ENCODE measurements at regions not wholly inside any gene's neighbourhood (a gene's known extent, or its start where the extent isn't known, plus 50 kb on each side); places are given as distances from the start of the nearest gene placed in this dataset.

DNA sequence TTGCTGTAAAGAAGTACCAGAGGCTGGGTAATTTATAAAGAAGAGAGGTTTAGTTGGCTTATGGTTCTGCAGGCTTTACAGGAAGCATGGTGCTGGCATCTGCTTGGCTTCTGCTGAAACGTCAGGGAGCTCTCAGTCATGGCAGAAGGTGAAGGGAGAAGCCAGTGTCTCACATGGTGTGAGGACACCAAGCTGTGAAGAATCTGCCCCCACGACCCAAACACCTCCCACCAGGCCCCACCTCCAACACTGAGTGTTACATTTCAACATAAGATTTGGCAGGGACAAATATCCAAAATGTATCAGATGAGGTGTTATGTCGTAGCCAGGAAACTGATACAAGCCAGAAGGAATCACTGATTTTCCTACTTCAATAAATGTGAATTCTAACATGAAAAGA lies 136.5 kb downstream of the CYSLTR2 start:
- Histone ChIP-seq H3K36me3 (ENCODE audit: control insufficient read depth, insufficient read depth, low read length) (no peaks in the 10 kb centered on the region), H3K4me3 (ENCODE audit: low read depth, low read length) (no peak overlapping the region), H3K27ac (ENCODE audit: insufficient read depth, low read length, poor library complexity, severe bottlenecking) (no peak overlapping the region), H3K27me3 (ENCODE audit: control insufficient read depth, insufficient read depth, low read length) (no peaks in the 10 kb centered on the region), H3K4me1 (ENCODE audit: control insufficient read depth, insufficient read depth, low read length, poor library complexity, severe bottlenecking) (no peaks in the 10 kb centered on the region), H3K9me3 (ENCODE audit: control insufficient read depth in 2 of 2, low read length in 2 of 2) (no peaks in the 10 kb centered on the region)
- Mint-ChIP-seq H3K27me3 (no peaks in the 10 kb centered on the region), H3K27ac (no peak overlapping the region), H3K9me3 (peaks cover 0 to 3% (median 0%) of the 10 kb centered on the region in 7 donors), H3K4me1 (no peaks in the 10 kb centered on the region), H3K36me3 (peaks cover 4% of the 10 kb centered on the region), H3K4me3 (no peak overlapping the region)
- DNase-seq (no peak), ATAC-seq (ENCODE audit: low read depth in 2 of 2) (no peak)

DNA sequence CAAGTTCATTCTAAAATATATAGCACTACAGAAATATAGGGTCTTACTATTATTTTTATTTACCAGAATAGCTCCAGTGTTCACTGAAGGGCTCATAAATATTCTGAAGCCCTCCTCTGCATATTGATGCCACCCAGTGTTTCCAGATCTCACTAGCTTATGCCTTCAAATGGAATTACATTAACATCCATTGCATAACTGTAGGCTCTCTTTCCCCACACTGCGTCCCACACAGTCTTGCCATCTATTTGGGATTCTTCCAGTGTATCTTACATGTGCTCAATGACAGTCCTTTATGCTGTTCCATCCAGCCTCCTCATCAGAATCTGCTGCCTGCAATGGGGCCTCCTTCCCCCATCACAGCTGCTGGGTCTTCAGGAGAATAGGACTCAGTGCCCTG lies 137.2 kb downstream of the CYSLTR2 start:
- H3K9me3 ChIP-seq (ENCODE audit: control insufficient read depth in 2 of 2, low read length in 2 of 2), result no peaks in the 10 kb centered on the region
- Mint-ChIP-seq H3K27me3 (no peaks in the 10 kb centered on the region), H3K4me3 (no peak overlapping the region), H3K27ac (no peak overlapping the region), H3K36me3 (peaks cover 4% of the 10 kb centered on the region), H3K4me1 (no peaks in the 10 kb centered on the region), H3K9me3 (peaks cover 0 to 3% (median 0%) of the 10 kb centered on the region in 7 donors)
- H3K4me1 ChIP-seq (ENCODE audit: control insufficient read depth, insufficient read depth, low read length, poor library complexity, severe bottlenecking), result no peaks in the 10 kb centered on the region
- H3K36me3 ChIP-seq (ENCODE audit: control insufficient read depth, insufficient read depth, low read length), result no peaks in the 10 kb centered on the region
- no peak for DNase-seq
- H3K27me3 ChIP-seq (ENCODE audit: control insufficient read depth, insufficient read depth, low read length), result no peaks in the 10 kb centered on the region
- H3K27ac ChIP-seq (ENCODE audit: insufficient read depth, low read length, poor library complexity, severe bottlenecking), result no peak overlapping the region
- no peak for ATAC-seq (ENCODE audit: low read depth in 2 of 2)
- H3K4me3 ChIP-seq (ENCODE audit: low read depth, low read length), result no peak overlapping the region

DNA sequence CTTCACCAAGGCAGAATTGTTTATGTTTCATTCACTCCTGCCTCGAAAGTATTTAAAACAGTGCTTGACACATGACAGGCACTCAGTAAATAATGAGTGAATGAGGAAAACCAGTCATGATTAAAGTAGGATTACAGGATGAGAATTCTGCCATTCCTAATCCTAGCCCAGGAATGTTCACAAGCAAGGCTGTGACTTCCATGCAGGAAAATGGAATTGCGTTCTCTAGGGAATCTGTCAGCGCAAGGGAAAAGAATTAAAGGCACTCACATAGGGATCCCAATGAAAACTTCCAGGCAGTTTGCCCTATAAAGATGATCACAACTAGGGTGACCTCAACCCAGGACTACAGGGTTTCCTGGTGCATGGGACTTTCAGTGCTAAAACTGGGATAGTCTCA lies 143.4 kb downstream of the CYSLTR2 start:
- Histone ChIP-seq H3K4me3 (ENCODE audit: low read depth, low read length) (no peak overlapping the region), H3K36me3 (ENCODE audit: control insufficient read depth, insufficient read depth, low read length) (no peaks in the 10 kb centered on the region), H3K4me1 (ENCODE audit: control insufficient read depth, insufficient read depth, low read length, poor library complexity, severe bottlenecking) (no peaks in the 10 kb centered on the region), H3K27me3 (ENCODE audit: control insufficient read depth, insufficient read depth, low read length) (no peaks in the 10 kb centered on the region), H3K9me3 (ENCODE audit: control insufficient read depth in 2 of 2, low read length in 2 of 2) (no peaks in the 10 kb centered on the region), H3K27ac (ENCODE audit: insufficient read depth, low read length, poor library complexity, severe bottlenecking) (no peak overlapping the region)
- H3K27me3 Mint-ChIP-seq, result no peaks in the 10 kb centered on the region
- no peaks in the 10 kb centered on the region for H3K36me3 Mint-ChIP-seq
- peaks cover 0 to 2% (median 0%) of the 10 kb centered on the region in 7 donors for H3K9me3 Mint-ChIP-seq
- peaks cover 0 to 8% (median 3%) of the 10 kb centered on the region in 4 donors for H3K4me1 Mint-ChIP-seq
- ATAC-seq (ENCODE audit: low read depth in 2 of 2) (no peak), DNase-seq (no peak)
- H3K27ac Mint-ChIP-seq, result no peak overlapping the region
- no peak overlapping the region for H3K4me3 Mint-ChIP-seq

DNA sequence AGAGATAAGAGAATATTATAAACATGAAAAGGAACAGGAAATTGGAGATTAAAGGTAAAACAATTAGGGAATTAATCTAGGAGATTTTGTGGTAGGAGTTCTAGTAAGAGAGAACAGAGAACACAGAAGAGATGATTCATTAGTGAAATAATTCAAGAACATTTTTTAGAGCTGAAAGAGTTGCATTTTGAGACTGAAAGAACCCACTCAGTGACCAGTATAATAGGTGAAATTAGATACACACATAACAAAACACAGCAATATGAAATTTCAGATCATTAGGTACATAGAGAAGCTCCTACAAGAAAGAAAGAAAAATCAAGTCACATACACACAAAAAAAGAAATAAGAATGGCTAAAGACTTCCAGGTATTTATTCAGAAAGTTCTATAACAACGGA lies 144.0 kb downstream of the CYSLTR2 start:
- H3K27ac Mint-ChIP-seq, result no peak overlapping the region
- DNase-seq (no peak), ATAC-seq (ENCODE audit: low read depth in 2 of 2) (no peak)
- H3K9me3 ChIP-seq (ENCODE audit: control insufficient read depth in 2 of 2, low read length in 2 of 2), result no peaks in the 10 kb centered on the region
- no peak overlapping the region for H3K4me3 ChIP-seq (ENCODE audit: low read depth, low read length)
- H3K4me1 ChIP-seq (ENCODE audit: control insufficient read depth, insufficient read depth, low read length, poor library complexity, severe bottlenecking), result no peaks in the 10 kb centered on the region
- H3K9me3 Mint-ChIP-seq, result peaks cover 0 to 2% (median 0%) of the 10 kb centered on the region in 7 donors
- H3K4me3 Mint-ChIP-seq, result no peak overlapping the region
- no peaks in the 10 kb centered on the region for H3K27me3 Mint-ChIP-seq
- H3K36me3 Mint-ChIP-seq, result no peaks in the 10 kb centered on the region
- H3K27me3 ChIP-seq (ENCODE audit: control insufficient read depth, insufficient read depth, low read length), result no peaks in the 10 kb centered on the region
- no peaks in the 10 kb centered on the region for H3K36me3 ChIP-seq (ENCODE audit: control insufficient read depth, insufficient read depth, low read length)
- peaks cover 0 to 8% (median 3%) of the 10 kb centered on the region in 4 donors for H3K4me1 Mint-ChIP-seq
- H3K27ac ChIP-seq (ENCODE audit: insufficient read depth, low read length, poor library complexity, severe bottlenecking), result no peak overlapping the region

DNA sequence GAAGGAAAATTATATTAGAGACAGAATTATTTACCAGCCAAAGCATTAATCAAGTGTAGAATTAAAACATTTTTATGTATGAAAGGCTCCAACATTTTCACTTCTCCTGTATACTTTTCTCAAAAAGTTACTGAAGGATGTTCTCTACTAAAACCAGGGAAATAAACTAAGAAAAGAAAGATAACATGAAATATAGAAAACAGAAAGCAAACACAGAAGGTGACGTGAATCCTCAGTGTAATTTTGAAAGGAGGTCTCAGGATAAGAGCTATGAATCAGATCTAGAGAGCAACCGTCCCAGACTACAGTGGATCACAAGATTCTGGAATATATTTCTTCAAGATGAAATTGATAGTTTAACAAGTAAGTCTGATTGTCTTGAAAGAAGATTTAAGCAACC lies 144.5 kb downstream of the CYSLTR2 start:
- Mint-ChIP-seq H3K4me1 (peaks cover 0 to 8% (median 3%) of the 10 kb centered on the region in 4 donors), H3K9me3 (peaks cover 0 to 2% (median 0%) of the 10 kb centered on the region in 7 donors), H3K4me3 (no peak overlapping the region), H3K27ac (no peak overlapping the region), H3K36me3 (no peaks in the 10 kb centered on the region), H3K27me3 (no peaks in the 10 kb centered on the region)
- no peaks in the 10 kb centered on the region for H3K27me3 ChIP-seq (ENCODE audit: control insufficient read depth, insufficient read depth, low read length)
- ATAC-seq (ENCODE audit: low read depth in 2 of 2), result no peak
- no peak overlapping the region for H3K27ac ChIP-seq (ENCODE audit: insufficient read depth, low read length, poor library complexity, severe bottlenecking)
- no peak for DNase-seq
- no peaks in the 10 kb centered on the region for H3K9me3 ChIP-seq (ENCODE audit: control insufficient read depth in 2 of 2, low read length in 2 of 2)
- no peaks in the 10 kb centered on the region for H3K36me3 ChIP-seq (ENCODE audit: control insufficient read depth, insufficient read depth, low read length)
- no peaks in the 10 kb centered on the region for H3K4me1 ChIP-seq (ENCODE audit: control insufficient read depth, insufficient read depth, low read length, poor library complexity, severe bottlenecking)
- no peak overlapping the region for H3K4me3 ChIP-seq (ENCODE audit: low read depth, low read length)

DNA sequence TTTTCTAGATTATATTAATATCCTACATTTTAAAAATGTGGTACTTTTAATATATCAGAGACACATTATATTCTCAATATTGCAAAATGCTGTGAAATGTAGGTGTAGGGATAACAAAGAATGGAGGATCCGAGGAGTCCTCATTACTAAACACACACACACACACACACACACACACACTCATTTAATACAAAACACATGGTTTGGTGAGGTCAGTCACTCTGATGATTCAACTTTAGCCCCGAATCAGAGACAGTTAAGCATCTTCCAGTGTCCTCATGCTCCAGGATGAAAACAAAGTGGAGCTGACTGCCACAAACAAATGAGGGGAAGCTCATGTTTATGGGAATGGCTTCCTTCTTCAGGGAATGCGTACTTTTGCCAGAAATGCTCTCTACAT lies 147.5 kb downstream of the CYSLTR2 start:
- no peaks in the 10 kb centered on the region for H3K9me3 ChIP-seq (ENCODE audit: control insufficient read depth in 2 of 2, low read length in 2 of 2)
- ATAC-seq (ENCODE audit: low read depth in 2 of 2) (no peak), DNase-seq (no peak)
- H3K4me3 Mint-ChIP-seq, result no peak overlapping the region
- H3K9me3 Mint-ChIP-seq, result peaks cover 0 to 3% (median 0%) of the 10 kb centered on the region in 7 donors
- H3K36me3 ChIP-seq (ENCODE audit: control insufficient read depth, insufficient read depth, low read length), result no peaks in the 10 kb centered on the region
- H3K4me1 Mint-ChIP-seq, result peaks cover 14 to 27% (median 19%) of the 10 kb centered on the region in 4 donors
- no peaks in the 10 kb centered on the region for H3K27me3 ChIP-seq (ENCODE audit: control insufficient read depth, insufficient read depth, low read length)
- no peak overlapping the region for H3K27ac ChIP-seq (ENCODE audit: insufficient read depth, low read length, poor library complexity, severe bottlenecking)
- no peak overlapping the region for H3K27ac Mint-ChIP-seq
- peaks cover 15% of the 10 kb centered on the region for H3K4me1 ChIP-seq (ENCODE audit: control insufficient read depth, insufficient read depth, low read length, poor library complexity, severe bottlenecking)
- no peaks in the 10 kb centered on the region for H3K27me3 Mint-ChIP-seq
- no peaks in the 10 kb centered on the region for H3K36me3 Mint-ChIP-seq
- H3K4me3 ChIP-seq (ENCODE audit: low read depth, low read length), result no peak overlapping the region

DNA sequence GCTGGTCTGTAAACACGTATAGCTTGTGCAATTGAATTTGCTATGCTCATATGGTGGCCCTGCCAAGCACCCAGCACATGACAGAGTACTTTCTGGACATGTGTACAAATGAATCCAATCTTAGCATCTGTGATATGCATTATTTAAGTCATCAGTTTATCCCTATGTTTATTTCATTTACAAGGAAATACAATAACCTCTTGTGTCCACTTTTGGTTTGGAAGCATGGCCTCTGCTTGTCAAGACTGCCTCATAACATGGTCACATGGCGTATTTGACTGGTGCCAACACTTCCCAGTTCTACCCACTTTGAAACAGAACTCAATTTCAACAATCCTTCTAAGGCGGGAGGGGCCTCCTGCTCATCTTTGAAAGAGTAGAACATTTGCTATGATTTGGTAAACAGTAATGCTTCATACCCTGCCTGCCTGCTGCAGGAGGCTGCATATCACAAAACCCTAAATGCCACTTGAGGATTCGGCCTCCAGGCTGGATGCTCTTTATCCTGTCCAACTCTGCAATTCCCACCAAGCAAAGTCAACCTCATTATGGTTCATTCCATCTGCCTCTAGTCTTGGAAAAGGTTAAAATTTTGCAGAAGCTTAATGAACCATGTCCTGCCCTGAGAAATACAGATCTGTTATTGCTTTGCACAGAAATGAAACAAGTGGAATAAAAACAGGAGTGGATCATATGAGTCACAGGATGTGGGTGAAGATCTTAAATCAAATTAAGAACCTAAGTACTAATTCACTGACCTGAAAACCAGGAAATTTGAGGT lies 151.3 kb downstream of the CYSLTR2 start:
- H3K4me1 ChIP-seq (ENCODE audit: control insufficient read depth, insufficient read depth, low read length, poor library complexity, severe bottlenecking), result peaks cover 15% of the 10 kb centered on the region
- DNase-seq (peak in 2 of 3 donors; percentile 19 to 80), ATAC-seq (ENCODE audit: low read depth in 2 of 2) (peak; percentile 79 to 84)
- H3K27me3 ChIP-seq (ENCODE audit: control insufficient read depth, insufficient read depth, low read length), result no peaks in the 10 kb centered on the region
- H3K9me3 Mint-ChIP-seq, result peaks cover 0 to 3% (median 0%) of the 10 kb centered on the region in 7 donors
- H3K27ac Mint-ChIP-seq, result peak overlapping the region; percentile 5 to 93 (median 79)
- no peaks in the 10 kb centered on the region for H3K36me3 ChIP-seq (ENCODE audit: control insufficient read depth, insufficient read depth, low read length)
- peak overlapping the region; percentile 16 to 69 (median 34) for H3K4me3 Mint-ChIP-seq
- peaks cover 16 to 37% (median 31%) of the 10 kb centered on the region in 4 donors for H3K4me1 Mint-ChIP-seq
- H3K27me3 Mint-ChIP-seq, result no peaks in the 10 kb centered on the region
- H3K4me3 ChIP-seq (ENCODE audit: low read depth, low read length), result peak overlapping the region; percentile 61
- peak overlapping the region; percentile 28 for H3K27ac ChIP-seq (ENCODE audit: insufficient read depth, low read length, poor library complexity, severe bottlenecking)
- no peaks in the 10 kb centered on the region for H3K36me3 Mint-ChIP-seq
- no peaks in the 10 kb centered on the region for H3K9me3 ChIP-seq (ENCODE audit: control insufficient read depth in 2 of 2, low read length in 2 of 2)

DNA sequence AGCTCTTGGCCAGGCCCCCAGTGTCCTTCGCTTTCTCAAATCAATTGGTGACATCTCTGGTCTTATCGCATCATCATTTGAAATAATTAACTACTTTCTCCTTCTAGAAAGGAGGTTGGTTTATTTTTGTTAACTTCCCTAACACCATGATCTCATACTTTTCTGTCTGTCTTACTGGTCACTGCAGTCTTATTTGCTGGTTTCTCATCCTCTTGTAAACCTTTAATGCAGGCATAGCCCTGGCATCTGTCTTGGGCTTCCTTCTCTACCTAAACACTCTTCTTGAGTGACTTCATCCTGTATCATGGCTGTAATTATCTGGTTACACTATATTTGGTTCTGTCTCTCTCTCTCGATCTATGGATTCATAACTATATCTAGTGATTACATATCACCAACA lies 152.8 kb downstream of the CYSLTR2 start:
- ATAC-seq (ENCODE audit: low read depth in 2 of 2), result no peak
- Histone ChIP-seq H3K36me3 (ENCODE audit: control insufficient read depth, insufficient read depth, low read length) (no peaks in the 10 kb centered on the region), H3K27ac (ENCODE audit: insufficient read depth, low read length, poor library complexity, severe bottlenecking) (no peak overlapping the region), H3K4me3 (ENCODE audit: low read depth, low read length) (no peak overlapping the region), H3K27me3 (ENCODE audit: control insufficient read depth, insufficient read depth, low read length) (no peaks in the 10 kb centered on the region), H3K4me1 (ENCODE audit: control insufficient read depth, insufficient read depth, low read length, poor library complexity, severe bottlenecking) (peaks cover 15% of the 10 kb centered on the region), H3K9me3 (ENCODE audit: control insufficient read depth in 2 of 2, low read length in 2 of 2) (no peaks in the 10 kb centered on the region)
- Mint-ChIP-seq H3K4me1 (peaks cover 16 to 44% (median 32%) of the 10 kb centered on the region in 4 donors), H3K4me3 (peak overlapping the region in 1 of 4 donors; percentile 8), H3K27me3 (no peaks in the 10 kb centered on the region), H3K27ac (peak overlapping the region; percentile 0 to 90 (median 0)), H3K36me3 (no peaks in the 10 kb centered on the region), H3K9me3 (peaks cover 0 to 3% (median 0%) of the 10 kb centered on the region in 7 donors)
- no peak for DNase-seq
